Lung microvascular endothelial cell (primary cell): ENCODE measurements at regions not wholly inside any gene's neighbourhood (a gene's known extent, or its start where the extent isn't known, plus 50 kb on each side); places are given as distances from the start of the nearest gene placed in this dataset.

ENCODE experiments used
- DNase-seq, 2 donors: peaks; one replicate each; pipeline versions ENCODE4 v3.0.0 to v3.0.0-alpha.2; 2010; ENCODE audit warnings: low read depth in 2 of 2

DNA sequence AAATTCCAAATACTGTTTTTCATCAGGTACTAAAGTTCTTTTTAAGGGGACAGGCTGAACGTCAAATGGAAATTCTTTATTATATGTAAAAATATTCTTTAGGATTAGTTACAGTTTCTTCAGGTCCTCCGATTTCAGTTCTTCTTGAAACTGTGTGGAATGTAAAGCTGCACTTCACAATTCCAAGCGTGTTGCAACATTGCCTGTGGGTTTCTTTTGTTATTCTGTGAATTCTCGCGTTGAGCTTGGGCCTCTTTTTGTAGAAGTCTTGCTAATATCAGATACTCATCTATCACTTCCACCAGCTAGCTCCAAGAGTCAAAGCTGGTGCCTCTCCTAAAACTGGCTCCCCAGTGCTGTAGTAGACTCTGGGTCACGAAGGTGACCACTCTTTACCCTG, 642.6 kb downstream of the METTL4 start:
- DNase-seq = no peak

DNA sequence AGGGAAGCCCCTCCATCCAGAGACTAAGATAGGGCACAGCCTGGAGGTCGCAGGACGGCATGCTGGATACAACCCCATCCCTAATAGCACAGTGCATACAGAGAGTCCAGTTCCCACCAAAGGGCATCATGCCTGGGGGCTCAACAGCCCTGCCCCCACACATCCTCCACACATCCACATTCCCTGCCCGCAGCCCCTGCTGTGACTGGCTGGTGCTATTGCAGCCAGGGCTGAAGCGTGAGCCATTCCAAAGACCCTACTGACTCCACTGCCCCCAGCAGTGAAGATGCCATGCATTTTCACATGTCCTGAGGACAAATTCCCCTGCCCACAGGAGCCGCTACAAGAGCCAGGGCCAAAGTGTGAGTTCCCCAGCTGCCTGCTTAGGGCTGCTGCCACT, 641.6 kb downstream of the METTL4 start:
- no peak for DNase-seq

DNA sequence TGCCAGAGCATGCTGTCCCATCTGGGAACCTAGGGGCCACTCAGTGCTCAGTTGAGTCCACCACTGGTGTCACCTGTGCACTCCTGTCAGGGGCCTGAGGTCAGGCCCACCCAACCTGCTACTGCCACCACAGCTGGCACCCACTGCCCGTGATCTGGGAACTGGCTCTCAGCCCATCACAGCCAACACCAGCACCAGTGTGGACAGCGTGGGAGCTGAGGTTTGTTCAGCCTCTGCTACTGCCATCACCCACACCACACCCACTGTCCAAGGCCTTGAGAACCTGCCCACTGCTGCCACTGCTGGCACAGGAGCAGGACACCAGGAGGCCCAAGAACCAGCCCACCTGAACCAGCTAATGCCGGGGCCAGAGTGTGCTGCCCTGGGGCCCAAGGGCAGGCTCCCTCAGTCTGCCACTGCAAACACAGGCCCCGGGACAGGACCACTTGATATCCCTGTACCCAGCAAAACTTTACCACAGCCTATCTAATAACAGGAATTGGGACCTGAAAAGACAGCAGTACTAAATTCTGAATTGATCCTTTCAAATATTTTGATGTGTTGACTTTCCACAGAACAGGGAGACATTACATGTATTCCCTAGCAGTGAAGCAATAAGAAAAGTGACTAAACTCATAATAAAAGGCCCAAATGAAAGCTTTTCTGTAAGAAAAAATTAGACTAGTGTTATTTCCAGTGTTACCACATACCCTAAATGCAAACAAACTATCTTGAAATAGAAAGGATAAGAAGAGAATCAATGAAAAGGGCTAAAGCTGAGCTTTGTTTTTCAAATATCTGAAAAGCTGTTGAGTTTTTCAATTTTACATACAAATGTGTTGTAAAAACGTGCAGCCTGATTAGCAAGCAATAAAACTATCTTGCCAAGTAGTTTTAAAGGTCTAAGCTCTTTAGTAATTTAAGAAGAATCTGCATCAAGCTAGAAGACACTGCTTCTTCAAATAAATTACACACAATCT, 640.7 kb downstream of the METTL4 start:
- DNase-seq = no peak

DNA sequence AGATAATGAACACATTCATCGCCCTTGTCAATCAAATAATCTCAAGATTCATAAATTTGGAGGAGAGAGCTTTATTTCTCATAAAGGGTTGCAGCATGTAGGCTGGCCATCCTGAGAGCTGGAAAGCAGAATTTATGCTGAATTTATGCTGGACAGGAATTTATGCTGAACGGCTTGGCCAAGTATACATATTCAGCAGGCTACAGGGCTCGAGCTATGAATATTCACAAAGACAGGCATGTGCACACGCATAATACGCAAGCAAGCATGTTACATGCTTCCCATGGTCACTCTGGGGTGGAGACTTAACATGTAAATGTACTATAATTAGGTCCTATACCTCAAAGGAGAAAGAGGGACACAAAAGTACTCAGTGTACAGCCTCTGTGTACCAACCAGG, 618.8 kb downstream of the METTL4 start:
- no peak for DNase-seq

- DNase-seq = no peak
Observed at GRCh38 chr18:1954583-1955312, 616.6 kb downstream of the METTL4 start.

DNA sequence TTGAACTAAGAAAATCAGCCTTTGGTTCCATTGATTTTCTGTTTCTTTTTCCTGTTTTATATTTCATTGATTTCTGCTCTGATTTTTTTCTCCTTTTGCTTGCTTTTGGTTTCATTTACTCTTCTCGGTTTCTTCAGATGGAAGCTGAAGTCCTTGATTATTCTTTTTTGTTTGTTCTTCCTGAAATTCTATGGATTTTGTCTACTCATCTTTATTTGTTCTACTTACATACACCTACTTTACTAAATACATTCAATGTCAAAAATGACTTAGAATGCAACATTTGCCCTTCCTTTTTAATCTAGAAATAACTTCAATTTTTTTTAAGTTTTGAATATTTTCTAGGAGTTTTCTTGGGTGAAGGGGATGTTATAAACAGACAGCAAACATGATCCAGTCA, 612.5 kb downstream of the METTL4 start:
- no peak for DNase-seq

DNA sequence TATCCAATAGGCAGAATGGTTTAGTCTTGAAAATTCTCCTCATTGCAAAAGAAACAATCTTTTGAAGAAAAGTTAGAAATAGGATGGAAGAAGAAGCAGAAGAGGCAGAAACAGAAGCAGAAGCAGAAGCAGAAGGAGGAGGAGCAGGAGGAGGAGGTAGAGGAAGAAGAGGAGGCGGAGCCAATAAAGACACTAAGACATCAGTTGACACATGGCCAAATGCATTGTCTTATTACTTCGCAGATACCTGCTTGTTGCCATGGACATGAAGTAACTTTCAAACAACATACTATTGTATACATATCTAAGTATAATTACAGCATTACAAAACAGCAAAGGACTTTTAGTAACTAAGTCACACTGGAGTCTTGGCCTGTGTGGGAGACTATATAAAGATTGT, 606.3 kb downstream of the METTL4 start:
- no peak for DNase-seq

GRCh38 chr18:1965541-1965940, 605.8 kb downstream of the METTL4 start:
- DNase-seq = no peak

DNA sequence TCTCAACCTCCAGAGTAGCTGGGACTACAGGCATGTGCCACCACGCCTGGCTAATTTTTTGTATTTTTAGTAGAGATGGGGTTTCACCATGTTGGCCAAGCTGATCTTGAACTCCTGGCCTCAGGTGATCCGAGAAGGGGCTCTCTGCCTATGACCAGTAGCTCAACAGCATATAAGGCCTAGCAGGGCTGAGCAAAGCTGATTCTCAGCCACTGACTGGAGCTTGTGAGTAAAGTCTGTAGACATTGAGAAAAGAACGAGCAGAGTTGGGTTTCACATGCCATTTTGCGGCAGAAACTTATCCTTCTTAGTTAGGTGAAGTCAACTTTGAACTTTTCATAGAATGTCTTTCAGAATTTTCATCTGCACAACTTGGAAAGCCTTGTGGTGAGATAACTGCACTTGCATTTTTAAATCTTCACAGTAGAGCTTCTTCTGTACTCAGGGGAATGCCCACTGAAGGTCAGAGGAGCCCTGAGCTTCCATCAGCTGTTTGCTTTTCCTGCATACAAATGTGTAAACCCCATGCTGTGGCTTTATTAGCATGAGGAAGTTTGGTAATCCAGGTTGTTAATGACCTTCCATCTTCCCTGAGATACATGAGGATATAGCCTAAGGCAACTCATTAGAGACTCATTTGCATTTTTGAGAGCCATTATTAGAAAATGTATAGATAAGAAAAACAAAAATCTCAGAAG, 602.4 kb downstream of the METTL4 start:
- DNase-seq = no peak

- DNase-seq = no peak
Observed at GRCh38 chr18:1976484-1976883, 594.8 kb downstream of the METTL4 start.

- DNase-seq = no peak
Observed at GRCh38 chr18:1982056-1982455, 589.2 kb downstream of the METTL4 start.

- no peak for DNase-seq
Observed at GRCh38 chr18:1983746-1984515, 587.4 kb downstream of the METTL4 start.

GRCh38 chr18:1993866-1994265, 577.4 kb downstream of the METTL4 start:
- DNase-seq = no peak

DNA sequence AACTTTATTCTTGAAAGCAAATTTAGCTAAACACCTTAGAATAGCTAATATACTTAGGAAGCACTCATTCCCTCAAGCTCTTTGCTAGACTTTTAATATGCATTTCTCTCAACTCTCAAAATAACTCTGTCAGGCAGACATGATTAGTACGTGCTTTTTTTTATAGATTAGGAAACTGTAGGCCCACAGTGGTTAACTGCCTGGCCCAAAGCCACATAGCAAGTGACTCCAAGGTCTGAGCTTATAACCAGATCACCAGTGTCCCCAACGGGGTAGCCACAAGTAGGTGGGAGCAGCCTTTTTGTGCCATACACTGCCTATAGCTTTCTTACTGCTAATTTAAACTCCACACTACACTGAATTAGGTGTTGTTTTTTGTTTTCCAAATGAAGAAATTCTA, 576.8 kb downstream of the METTL4 start:
- DNase-seq = no peak

DNA sequence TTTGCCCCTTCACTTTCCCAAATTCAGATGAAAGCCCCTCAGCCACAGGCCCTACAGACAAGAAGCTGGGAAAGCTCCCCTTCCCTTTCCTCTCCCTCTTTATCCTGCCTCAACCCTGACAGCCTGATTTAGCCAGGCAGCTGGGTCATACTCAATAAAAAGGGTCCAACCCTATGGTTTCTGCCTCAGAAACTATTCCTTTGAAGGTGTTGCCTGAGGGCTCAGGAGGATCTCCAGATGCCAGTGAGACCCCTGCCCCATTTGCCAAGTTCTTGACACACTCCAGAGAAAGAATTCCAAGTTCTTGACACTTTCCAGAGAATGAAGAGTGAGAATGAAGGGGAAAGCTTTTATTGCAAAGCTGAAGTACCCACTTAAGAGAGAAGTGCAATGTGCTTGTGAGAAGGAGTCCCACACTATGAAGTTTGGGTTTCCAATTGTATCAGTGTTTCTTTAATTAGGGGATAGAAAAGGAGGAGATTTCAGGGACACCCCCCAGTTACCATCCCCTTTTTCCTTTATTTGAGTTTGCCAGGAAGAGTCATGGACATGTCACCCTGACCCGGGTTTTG, 576.2 kb downstream of the METTL4 start:
- DNase-seq = no peak

GRCh38 chr18:1998121-1998520, 573.2 kb downstream of the METTL4 start:
- no peak for DNase-seq

DNA sequence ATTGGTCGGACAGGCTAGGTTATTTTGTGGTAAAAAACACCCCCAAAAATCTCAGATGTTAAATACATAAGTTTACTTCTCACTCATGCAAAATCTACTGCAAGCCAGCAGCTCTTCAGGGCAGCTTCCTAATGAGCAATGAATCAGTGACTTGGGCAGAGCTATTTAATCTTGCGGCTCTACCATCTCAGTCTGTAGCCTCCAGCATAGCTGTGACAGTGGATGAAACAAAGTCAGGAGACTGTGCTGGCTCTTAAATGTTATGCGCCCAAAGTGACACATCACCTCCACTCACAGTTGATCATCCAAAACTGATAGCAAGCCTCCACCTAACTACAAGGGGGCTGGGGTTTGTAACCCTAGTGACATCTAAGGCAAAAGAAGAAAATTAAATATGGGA, 571.9 kb downstream of the METTL4 start:
- DNase-seq = no peak

- no peak for DNase-seq
Observed at GRCh38 chr18:2002151-2002550, 569.2 kb downstream of the METTL4 start.

DNA sequence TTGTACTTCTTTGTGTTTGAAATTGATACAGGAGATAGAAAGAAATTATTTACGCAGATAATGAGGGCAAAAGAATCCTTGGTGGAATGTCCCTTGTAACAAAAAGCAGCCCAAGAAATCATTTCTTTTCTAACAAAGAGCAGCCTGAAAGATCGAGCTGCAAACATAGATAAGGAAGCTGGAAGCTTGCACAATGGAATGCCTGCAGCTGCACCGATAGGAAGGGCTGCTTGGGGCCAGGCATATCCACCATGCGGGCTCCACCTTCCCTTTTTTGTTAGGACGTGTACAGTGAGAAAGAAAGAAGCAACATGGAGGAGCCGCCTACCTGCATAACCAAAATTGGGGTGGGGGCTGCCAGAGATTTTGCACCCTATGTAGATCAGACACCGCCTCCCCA, 568.7 kb downstream of the METTL4 start:
- DNase-seq = no peak

GRCh38 chr18:2009942-2010697, 561.2 kb downstream of the METTL4 start:
- DNase-seq = no peak
